GM23338 (cell line): ENCODE measurements at regions not wholly inside any gene's neighbourhood (a gene's known extent, or its start where the extent isn't known, plus 50 kb on each side); places are given as distances from the start of the nearest gene placed in this dataset.

Source experiments
- ATAC-seq: fragments of 200-7000 bp; cut with Tn5 transposase; 3 replicates; pipeline ENCODE4 v1.9.1; 2020
- DNase-seq: peaks from one replicate; pipeline ENCODE4 v3.0.0-alpha.2; 2015; ENCODE audit warnings: low spot score
- H2AFZ ChIP-seq: fragments of 200-600 bp; sonication (generic); 2 replicates; pipeline ENCODE4 v1.8.0; 2016; ENCODE audit warnings: antibody characterized with exemption, mild to moderate bottlenecking, moderate library complexity
- H3F3A ChIP-seq: fragments of 200-600 bp; sonication (generic); replicated peaks from 2 replicates; pipeline ENCODE4 v1.8.0; 2017; ENCODE audit warnings: antibody characterized with exemption, mixed run types, low read depth
- H3K27ac ChIP-seq: fragments of 200-600 bp; sonication (generic); 2 replicates; pipeline ENCODE4 v1.6.1; 2016; ENCODE audit warnings: low read depth
- H3K27me3 ChIP-seq: fragments of 200-600 bp; sonication (generic); 2 replicates; pipeline ENCODE4 v1.8.0; 2016; ENCODE audit warnings: mild to moderate bottlenecking, mixed run types, moderate library complexity; ENCODE audit not compliant: insufficient read depth
- H3K36me3 ChIP-seq: fragments of 200-600 bp; sonication (generic); 2 replicates; pipeline ENCODE4 v1.8.0; 2016; ENCODE audit warnings: mild to moderate bottlenecking; ENCODE audit not compliant: insufficient read depth
- H3K4me1 ChIP-seq: fragments of 200-600 bp; sonication (generic); 2 replicates; pipeline ENCODE4 v1.8.0; 2016; ENCODE audit warnings: mild to moderate bottlenecking, moderate library complexity; ENCODE audit not compliant: insufficient read depth
- H3K4me2 ChIP-seq: fragments of 200-600 bp; sonication (generic); 2 replicates; pipeline ENCODE4 v1.7.1; 2017; ENCODE audit warnings: mixed run types
- H3K4me3 ChIP-seq: fragments of 200-600 bp; sonication (generic); 2 replicates; pipeline ENCODE4 v1.6.1; 2016; ENCODE audit warnings: mixed run types
- H3K79me2 ChIP-seq: fragments of 200-600 bp; sonication (generic); replicated peaks from 2 replicates; pipeline ENCODE4 v1.8.0; 2017; ENCODE audit warnings: mild to moderate bottlenecking; ENCODE audit not compliant: insufficient read depth
- H3K9me2 ChIP-seq: fragments of 200-600 bp; sonication (generic); 2 replicates; pipeline ENCODE4 v1.8.0; 2017; ENCODE audit not compliant: insufficient read depth
- H4K20me1 ChIP-seq: fragments of 200-600 bp; sonication (generic); replicated peaks from 2 replicates; pipeline ENCODE4 v1.8.0; 2017; ENCODE audit warnings: mild to moderate bottlenecking; ENCODE audit not compliant: insufficient read depth
- H3K27ac Mint-ChIP-seq: 2 replicates; pipeline ENCODE4 v1.8.0; 2020; ENCODE audit warnings: inconsistent platforms, mild to moderate bottlenecking, moderate library complexity, mixed read lengths
- H3K27me3 Mint-ChIP-seq: 3 replicates; pipeline ENCODE4 v1.8.0; 2022; ENCODE audit warnings: low read depth, mild to moderate bottlenecking, moderate library complexity, mixed read lengths, inconsistent platforms; ENCODE audit not compliant: insufficient read depth, poor library complexity
- H3K36me3 Mint-ChIP-seq: 3 replicates; pipeline ENCODE4 v1.8.0; 2021; ENCODE audit warnings: low read depth, mild to moderate bottlenecking, inconsistent platforms, moderate library complexity, mixed read lengths
- H3K4me1 Mint-ChIP-seq: 3 replicates; pipeline ENCODE4 v1.8.0; 2020; ENCODE audit warnings: mild to moderate bottlenecking, inconsistent platforms, mixed read lengths
- H3K4me3 Mint-ChIP-seq: 3 replicates; pipeline ENCODE4 v1.8.0; 2021; ENCODE audit warnings: moderate library complexity, mild to moderate bottlenecking, inconsistent platforms, mixed read lengths
- H3K9me3 Mint-ChIP-seq: 3 replicates; pipeline ENCODE4 v1.8.0; 2020; ENCODE audit warnings: moderate library complexity, mild to moderate bottlenecking, inconsistent platforms, mixed read lengths
- CREB1 ChIP-seq: fragments of 250-450 bp; sonication (Bioruptor Pico); IDR thresholded peaks from 2 replicates; pipeline ENCODE4 v1.5.0; 2020; ENCODE audit warnings: low read depth, mild to moderate bottlenecking, moderate library complexity
- EZH2 ChIP-seq: fragments of 200-600 bp; sonication (generic); IDR thresholded peaks from one replicate; pipeline ENCODE4 v1.8.0; 2017; ENCODE audit warnings: antibody characterized with exemption, mild to moderate bottlenecking, low read depth; ENCODE audit not compliant: unreplicated experiment
- EZH2phosphoT487 ChIP-seq: fragments of 200-600 bp; sonication (generic); IDR thresholded peaks from one replicate; pipeline ENCODE4 v1.8.1; 2018; ENCODE audit warnings: antibody characterized with exemption; ENCODE audit not compliant: unreplicated experiment
- JUNB ChIP-seq: IDR thresholded peaks from one replicate; pipeline ENCODE4 v1.6.1; 2016; ENCODE audit warnings: antibody characterized with exemption; ENCODE audit not compliant: unreplicated experiment
- REST ChIP-seq: IDR thresholded peaks from one replicate; pipeline ENCODE4 v1.6.1; 2018; ENCODE audit warnings: antibody characterized with exemption; ENCODE audit not compliant: unreplicated experiment
- STAT1 ChIP-seq: IDR thresholded peaks from one replicate; pipeline ENCODE4 v1.6.1; 2016; ENCODE audit warnings: antibody characterized with exemption; ENCODE audit not compliant: unreplicated experiment
- ZNF331 ChIP-seq: fragments of 250-450 bp; sonication (Bioruptor Pico); IDR thresholded peaks from 2 replicates; pipeline ENCODE4 v1.5.0; 2020; ENCODE audit warnings: low read depth, mild to moderate bottlenecking, moderate library complexity

GRCh38 chr3:103991-104390, 92.6 kb upstream of the CHL1 start (continued):
- no peak for TF ChIP-seq CREB1 (CRISPR knock-in tag)
- no peak for TF ChIP-seq REST
- TF ChIP-seq JUNB, result no peak
- no peak for TF ChIP-seq EZH2
- no peak for TF ChIP-seq STAT1
- no peak for TF ChIP-seq EZH2phosphoT487

DNA sequence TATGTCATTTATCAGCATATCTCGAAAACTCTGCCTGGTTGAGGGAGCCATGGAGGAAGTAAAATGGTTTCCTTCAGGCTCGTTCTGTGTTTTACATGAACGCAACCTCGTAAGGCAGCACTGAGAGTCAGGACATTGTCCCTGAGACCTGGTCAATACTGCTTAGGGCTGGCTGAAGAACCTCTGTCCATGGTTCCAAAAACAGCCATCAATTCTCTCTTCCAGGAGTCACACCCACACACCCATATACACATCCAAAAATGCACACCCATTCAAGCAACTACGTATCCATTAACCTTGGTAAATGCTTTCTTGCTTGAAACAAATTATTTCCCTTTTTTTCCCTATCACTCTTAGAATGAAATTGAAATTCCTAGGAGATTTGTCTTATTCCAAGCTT, 91.0 kb upstream of the CHL1 start:
- Histone ChIP-seq H4K20me1 (no peaks in the 10 kb centered on the region), H3K27ac (no peak overlapping the region), H3K79me2 (no peaks in the 10 kb centered on the region), H3K36me3 (no peaks in the 10 kb centered on the region), H2AFZ (no peak overlapping the region; the same call in 1 of the 2 replicates), H3K9me2 (0 out of 2 replicates have a peak, but pooled peaks cover 6% of the 10 kb centered on the region), H3K4me3 (no peak overlapping the region), H3K4me2 (no peak overlapping the region), H3K27me3 (no peaks in the 10 kb centered on the region), H3K4me1 (peaks cover 31% of the 10 kb centered on the region), H3F3A (no peaks in the 10 kb centered on the region)
- Mint-ChIP-seq H3K4me1 (no peaks in the 10 kb centered on the region), H3K36me3 (peaks cover 20% of the 10 kb centered on the region), H3K27me3 (no peaks in the 10 kb centered on the region), H3K9me3 (peaks cover 96% of the 10 kb centered on the region), H3K27ac (no peak overlapping the region), H3K4me3 (no peak overlapping the region)
- ATAC-seq (no peak), DNase-seq (no peak)
- TF ChIP-seq REST, result peak; percentile 62
- TF ChIP-seq ZNF331 (CRISPR knock-in tag), result no peak
